ENCODE measurements at regions not wholly inside any gene's neighbourhood (a gene's known extent, or its start where the extent isn't known, plus 50 kb on each side); places are given as distances from the start of the nearest gene placed in this dataset.
A peak's percentile ranks its signal among the peaks of the same experiment; 100 is the strongest.

- TF ChIP-seq CTCF (IDR thresholded peaks at IDR 0.05; ENCODE audit: unreplicated experiment in 3 of 3), result no peak
- Mint-ChIP-seq H3K27ac (peak overlapping the region in 1 of 3 experiments; percentile 81), H3K9me3 (no peaks in the 10 kb centered on the region), H3K4me1 (peaks cover 33% of the 10 kb centered on the region), H3K36me3 (ENCODE audit: low read depth) (no peaks in the 10 kb centered on the region), H3K27me3 (ENCODE audit: low read depth) (no peaks in the 10 kb centered on the region), H3K4me3 (no peak overlapping the region)
Measured at GRCh38 chr4:155530290-155530689, 136.4 kb upstream of the GUCY1A1 start.

- peaks cover 38% of the 10 kb centered on the region for H3K4me1 Mint-ChIP-seq
- H3K27me3 Mint-ChIP-seq (ENCODE audit: low read depth), result no peaks in the 10 kb centered on the region
- no peaks in the 10 kb centered on the region for H3K9me3 Mint-ChIP-seq
- no peak overlapping the region for H3K4me3 Mint-ChIP-seq
- TF ChIP-seq CTCF (IDR thresholded peaks at IDR 0.05; ENCODE audit: unreplicated experiment in 3 of 3), result no peak
- H3K36me3 Mint-ChIP-seq (ENCODE audit: low read depth), result no peaks in the 10 kb centered on the region
- H3K27ac Mint-ChIP-seq, result peak overlapping the region; percentile 70 to 81 (median 71)
Measured at GRCh38 chr4:155529716-155530115, 136.9 kb upstream of the GUCY1A1 start.

- TF ChIP-seq CTCF (IDR thresholded peaks at IDR 0.05; ENCODE audit: unreplicated experiment in 3 of 3), result peak in 1 of 3 experiments; percentile 13
- H3K27me3 Mint-ChIP-seq (ENCODE audit: low read depth), result no peaks in the 10 kb centered on the region
- no peak overlapping the region for H3K4me3 Mint-ChIP-seq
- no peaks in the 10 kb centered on the region for H3K9me3 Mint-ChIP-seq
- peaks cover 42% of the 10 kb centered on the region for H3K4me1 Mint-ChIP-seq
- no peaks in the 10 kb centered on the region for H3K36me3 Mint-ChIP-seq (ENCODE audit: low read depth)
- H3K27ac Mint-ChIP-seq, result peak overlapping the region; percentile 70 to 81 (median 71)
Measured at GRCh38 chr4:155529272-155529671, 137.4 kb upstream of the GUCY1A1 start.

- Mint-ChIP-seq H3K27ac (peak overlapping the region; percentile 96 to 98 (median 97)), H3K36me3 (ENCODE audit: low read depth) (no peaks in the 10 kb centered on the region), H3K4me3 (peak overlapping the region in 2 of 3 experiments; percentile 43 to 66), H3K27me3 (ENCODE audit: low read depth) (no peaks in the 10 kb centered on the region), H3K4me1 (peaks cover 50% of the 10 kb centered on the region), H3K9me3 (peaks cover 8% of the 10 kb centered on the region)
- no peak for TF ChIP-seq CTCF (IDR thresholded peaks at IDR 0.05; ENCODE audit: unreplicated experiment in 3 of 3)
Measured at GRCh38 chr4:155526452-155527169, 140.0 kb upstream of the GUCY1A1 start.

GRCh38 chr4:155524926-155525455 lies 141.7 kb upstream of the GUCY1A1 start:
- peaks cover 48% of the 10 kb centered on the region for H3K4me1 Mint-ChIP-seq
- no peaks in the 10 kb centered on the region for H3K36me3 Mint-ChIP-seq (ENCODE audit: low read depth)
- no peaks in the 10 kb centered on the region for H3K27me3 Mint-ChIP-seq (ENCODE audit: low read depth)
- no peak for TF ChIP-seq CTCF (IDR thresholded peaks at IDR 0.05; ENCODE audit: unreplicated experiment in 3 of 3)
- H3K4me3 Mint-ChIP-seq, result no peak overlapping the region
- peaks cover 17% of the 10 kb centered on the region for H3K9me3 Mint-ChIP-seq
- peak overlapping the region; percentile 80 to 83 (median 80) for H3K27ac Mint-ChIP-seq

- Mint-ChIP-seq H3K9me3 (peaks cover 17% of the 10 kb centered on the region), H3K4me1 (peaks cover 38% of the 10 kb centered on the region), H3K27me3 (ENCODE audit: low read depth) (no peaks in the 10 kb centered on the region), H3K4me3 (no peak overlapping the region), H3K36me3 (ENCODE audit: low read depth) (no peaks in the 10 kb centered on the region), H3K27ac (peak overlapping the region; percentile 48 to 89 (median 88))
- no peak for TF ChIP-seq CTCF (IDR thresholded peaks at IDR 0.05; ENCODE audit: unreplicated experiment in 3 of 3)
Measured at GRCh38 chr4:155523358-155523757, 143.3 kb upstream of the GUCY1A1 start.
